ENCODE measurements at regions not wholly inside any gene's neighbourhood (a gene's known extent, or its start where the extent isn't known, plus 50 kb on each side); places are given as distances from the start of the nearest gene placed in this dataset.

- ATAC-seq, result no peak
- TF ChIP-seq TOX (CRISPR knock-in tag; IDR thresholded peaks at IDR 0.05; ENCODE audit: borderline replicate concordance), result no peak
- TF ChIP-seq PATZ1 (CRISPR knock-in tag; IDR thresholded peaks at IDR 0.05; ENCODE audit: borderline replicate concordance), result no peak
Measured at GRCh38 chr5:155836089-155836803, 490.7 kb upstream of the SGCD start.

- ATAC-seq, result no peak
Measured at GRCh38 chr5:155838394-155838793, 488.6 kb upstream of the SGCD start.

More at GRCh38 chr5:155838394-155838793, 488.6 kb upstream of the SGCD start:
- TF ChIP-seq ZFP3 (CRISPR knock-in tag; IDR thresholded peaks at IDR 0.05) (no peak), GLIS3 (CRISPR knock-in tag; IDR thresholded peaks at IDR 0.05) (no peak), ESRRG (CRISPR knock-in tag; IDR thresholded peaks at IDR 0.05) (no peak), ISL1 (CRISPR knock-in tag; IDR thresholded peaks at IDR 0.05) (no peak), PATZ1 (CRISPR knock-in tag; IDR thresholded peaks at IDR 0.05; ENCODE audit: borderline replicate concordance) (no peak), TSHZ2 (CRISPR knock-in tag; IDR thresholded peaks at IDR 0.05) (no peak), POU6F1 (CRISPR knock-in tag; IDR thresholded peaks at IDR 0.05; ENCODE audit: borderline replicate concordance, low read depth) (no peak), ZFP30 (CRISPR knock-in tag; IDR thresholded peaks at IDR 0.05) (no peak), CSRNP3 (CRISPR knock-in tag; IDR thresholded peaks at IDR 0.05) (no peak), ZNF70 (CRISPR knock-in tag; IDR thresholded peaks at IDR 0.05) (no peak), ARNTL (CRISPR knock-in tag; IDR thresholded peaks at IDR 0.05; ENCODE audit: borderline replicate concordance, low read depth) (no peak), ZC3H10 (CRISPR knock-in tag; IDR thresholded peaks at IDR 0.05) (no peak), BACH2 (CRISPR knock-in tag; IDR thresholded peaks at IDR 0.05; ENCODE audit: borderline replicate concordance) (no peak)

Data from SK-N-SH treated with all-trans-retinoic acid at 6 μM for 48 hours (cell line).